GM12878 (cell line): ENCODE measurements at regions not wholly inside any gene's neighbourhood (a gene's known extent, or its start where the extent isn't known, plus 50 kb on each side); places are given as distances from the start of the nearest gene placed in this dataset.

Source experiments
- ATAC-seq: fragments of 200-7000 bp; cut with Tn5 transposase; 3 replicates; pipeline ENCODE4 v1.9.1; 2020; ENCODE audit warnings: mild to moderate bottlenecking, moderate library complexity
- BruUV-seq: library from RNA; stranded (reverse); fragments of 400-500 nt; replicated peaks from 2 replicates; lab custom pipeline; 2021; lab: Mats Ljungman, UMichigan
- CTCF ChIA-PET: fragments of 300-600 bp; sonication (Branson Sonifier 250); formaldehyde crosslinking; extraction: SDS; loops from one replicate; lab custom pipeline; 2021; ENCODE audit warnings: inconsistent platforms; lab: Yijun Ruan, JAX
- POLR2A ChIA-PET: fragments of 350-600 bp; formaldehyde crosslinking; extraction: SDS; loops from one replicate; lab custom pipeline; 2021; ENCODE audit warnings: inconsistent platforms; lab: Charles Lee
- RAD21 ChIA-PET: fragments of 300-600 bp; sonication (Branson Sonifier 250); formaldehyde crosslinking; loops from one replicate; lab custom pipeline; 2023; ENCODE audit warnings: antibody characterized with exemption; ENCODE audit not compliant: unreplicated experiment; lab: Charles Lee
- SMC1A ChIA-PET: fragments of 300-600 bp; sonication (Branson Sonifier 250); formaldehyde crosslinking; loops from one replicate; lab custom pipeline; 2023; ENCODE audit not compliant: unreplicated experiment, uncharacterized antibody; lab: Charles Lee
- DNase-seq: peaks from one replicate; pipeline ENCODE4 v3.0.0-alpha.2; 2011; ENCODE audit warnings: low read depth, low spot score
- FAIRE-seq: peaks from 3 replicates; lab custom pipeline; 2011; peaks lifted over from hg19 to GRCh38; lab: Jason Lieb, UNC
- H2AFZ ChIP-seq: 2 replicates; pipeline ENCODE4 v1.6.0; 2011; ENCODE audit warnings: low read depth, low read length, control low read depth; ENCODE audit not compliant: control insufficient read depth
- H3K27ac ChIP-seq: 2 replicates; pipeline ENCODE4 v1.5.1; 2011; ENCODE audit warnings: control low read depth; ENCODE audit not compliant: control insufficient read depth, insufficient read depth
- H3K27me3 ChIP-seq, 2 experiments: replicated peaks in 1 of 2; 2 replicates each; pipeline versions ENCODE4 v1.6.0 to v1.6.1; 2011; ENCODE audit warnings: low read length in 1 of 2; ENCODE audit not compliant: control insufficient read depth in 2 of 2, insufficient read depth in 2 of 2
- H3K36me3 ChIP-seq, 2 experiments: 2 replicates each; pipeline ENCODE4 v1.5.1; 2011; ENCODE audit warnings: low read length in 1 of 2; ENCODE audit not compliant: control insufficient read depth in 2 of 2, insufficient read depth in 2 of 2
- H3K4me1 ChIP-seq: 2 replicates; pipeline ENCODE4 v1.6.1; 2011; ENCODE audit warnings: mild to moderate bottlenecking, low read length, moderate library complexity, mixed read lengths; ENCODE audit not compliant: control insufficient read depth, insufficient read depth
- H3K4me2 ChIP-seq: 2 replicates; pipeline ENCODE4 v1.6.0; 2011; ENCODE audit warnings: control low read depth; ENCODE audit not compliant: control insufficient read depth, insufficient read depth
- H3K4me3 ChIP-seq: fragments of 200-600 bp; sonication (generic); 2 replicates; pipeline ENCODE4 v1.5.1; 2016
- H3K79me2 ChIP-seq: 2 replicates; pipeline ENCODE4 v1.6.0; 2011; ENCODE audit warnings: low read length; ENCODE audit not compliant: control insufficient read depth, insufficient read depth
- H3K9ac ChIP-seq: 2 replicates; pipeline ENCODE4 v1.8.0; 2011; ENCODE audit warnings: low read length, control low read depth, mixed read lengths; ENCODE audit not compliant: control insufficient read depth, insufficient read depth
- H3K9me3 ChIP-seq: replicated peaks from 3 replicates; pipeline ENCODE4 v1.5.1; 2011; ENCODE audit warnings: mild to moderate bottlenecking, low read length; ENCODE audit not compliant: control insufficient read depth, insufficient read depth
- H4K20me1 ChIP-seq: 2 replicates; pipeline ENCODE4 v1.6.0; 2011; ENCODE audit not compliant: control insufficient read depth, insufficient read depth
- BHLHE40 ChIP-seq, 2 experiments: fragments of 450-650 bp in 1 of 2; IDR thresholded peaks; 2 replicates each; pipeline ENCODE4 v1.6.1; 2011 to 2017; ENCODE audit warnings: low read depth in 2 of 2, borderline replicate concordance in 1 of 2, improper control_type of control experiment in 1 of 2, low read length in 1 of 2, mild to moderate bottlenecking in 1 of 2
- CHD4 ChIP-seq: fragments of 200-600 bp; sonication (generic); IDR thresholded peaks from 2 replicates; pipeline ENCODE4 v1.6.1; 2016; ENCODE audit warnings: mild to moderate bottlenecking
- CREM ChIP-seq: IDR thresholded peaks from 2 replicates; pipeline ENCODE4 v1.6.1; 2014; ENCODE audit warnings: antibody characterized with exemption, low read depth
- LARP7 ChIP-seq: fragments of 450-650 bp; IDR thresholded peaks from 2 replicates; pipeline ENCODE4 v1.6.1; 2017; ENCODE audit warnings: mild to moderate bottlenecking
- NFYB ChIP-seq: IDR thresholded peaks from 2 replicates; pipeline ENCODE4 v1.6.1; 2011; ENCODE audit warnings: low read depth, mild to moderate bottlenecking, low read length, improper control_type of control experiment, moderate library complexity; ENCODE audit not compliant: insufficient read depth
- POLR2AphosphoS5 ChIP-seq: IDR thresholded peaks from 2 replicates; pipeline ENCODE4 v1.6.1; 2011; ENCODE audit warnings: mild to moderate bottlenecking, low read length, inconsistent platforms
- SP1 ChIP-seq: IDR thresholded peaks from one replicate; pipeline ENCODE4 v1.6.1; 2011; ENCODE audit warnings: low read depth, low read length
- TCF12 ChIP-seq: IDR thresholded peaks from 2 replicates; pipeline ENCODE4 v1.6.1; 2011; ENCODE audit warnings: low read depth, mild to moderate bottlenecking, low read length
- WRNIP1 ChIP-seq: IDR thresholded peaks from 2 replicates; pipeline ENCODE4 v1.6.1; 2011; ENCODE audit warnings: low read depth, low read length, improper control_type of control experiment, borderline replicate concordance
- YY1 ChIP-seq: IDR thresholded peaks from 2 replicates; pipeline ENCODE4 v1.6.1; 2011; ENCODE audit warnings: low read depth, mild to moderate bottlenecking, low read length
- WGBS: methylation state at CpG from one replicate; pipeline ENCODE4 v1.1.6; 2016; ENCODE audit warnings: low lambda C conversion rate; ENCODE audit not compliant: insufficient replicate concordance, insufficient coverage; ENCODE audit errors: missing lambda C conversion rate; 5-methylcytosine and 5-hydroxymethylcytosine counted together
- in situ Hi-C: fragments of 300-500 bp; cut with MboI; formaldehyde crosslinking; loops from 9 replicates; pipeline ENCODE4 v1.14.3; 2018; ENCODE audit warnings: mixed read lengths
- intact Hi-C: fragments of 100-400 bp; cut with micrococcal nuclease; formaldehyde crosslinking; loops from one replicate; pipeline ENCODE4 v1.14.2; 2022; ENCODE audit not compliant: unreplicated experiment
- TF ChIP-seq, protein P1 (sequence below): fragments of 450-650 bp; IDR thresholded peaks from 2 replicates; pipeline ENCODE4 v1.6.1; 2017; ENCODE audit warnings: antibody characterized with exemption, mild to moderate bottlenecking, moderate library complexity
- TF ChIP-seq, protein P2 (sequence below): IDR thresholded peaks from 2 replicates; pipeline ENCODE4 v1.6.1; 2011; ENCODE audit warnings: low read depth, mild to moderate bottlenecking, low read length, moderate library complexity, borderline replicate concordance; ENCODE audit errors: extremely low read depth
- TF ChIP-seq, protein P3 (sequence below): fragments of 450-650 bp; formaldehyde crosslinking; IDR thresholded peaks from 2 replicates; pipeline ENCODE4 v1.5.0; 2022; ENCODE audit warnings: mild to moderate bottlenecking, missing genetic modification characterization

DNA sequence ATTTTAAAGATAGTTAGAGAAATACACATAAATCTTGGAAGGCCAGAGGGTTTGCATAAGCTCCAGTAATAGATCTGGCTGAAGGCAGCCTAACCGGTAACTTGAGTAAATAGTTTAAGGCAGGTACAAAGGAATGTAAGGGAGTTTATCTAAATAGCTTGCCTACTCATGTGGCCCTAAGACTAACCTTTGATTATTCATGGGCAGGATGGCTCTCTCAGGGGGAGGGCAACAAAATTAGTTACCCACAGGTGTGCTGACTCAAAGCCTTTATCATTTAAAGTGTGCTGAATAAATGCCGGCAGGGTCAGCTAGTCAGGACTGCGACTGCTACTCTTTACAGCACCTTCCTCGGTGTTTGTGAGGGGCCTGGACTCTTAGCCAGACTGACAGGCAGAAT, 761.3 kb upstream of the KIF2B start:
- Histone ChIP-seq H3K4me3 (no peak overlapping the region), H3K79me2 (no peaks in the 10 kb centered on the region), H3K9me3 (no peaks in the 10 kb centered on the region), H3K36me3 (no peaks in the 10 kb centered on the region), H3K4me2 (no peak overlapping the region), H3K4me1 (no peaks in the 10 kb centered on the region), H4K20me1 (no peaks in the 10 kb centered on the region), H3K9ac (no peak overlapping the region)
- BruUV-seq: no TSS peak
- no peak for DNase-seq
- no peak for ATAC-seq
- ChIA-PET CTCF (no interaction called here), POLR2A (no interaction called here), RAD21 (no interaction called here)
- WGBS: 10% methylated on average over 4 of the region's 4 CpGs
- intact Hi-C loops: no loop called here
- no peak for TF ChIP-seq NFYB
- TF ChIP-seq, all 136 proteins: peak for 0
- in situ Hi-C loops: no loop called here
- Histone ChIP-seq H3K27me3 (no peaks in the 10 kb centered on the region), H2AFZ (no peak overlapping the region), H3K27ac (no peak overlapping the region)
- no peak for FAIRE-seq
- SMC1A ChIA-PET: no interaction called here

GRCh38 chr17:53058031-53058430, 764.7 kb upstream of the KIF2B start:
- WGBS: 9% methylated on average over 4 of the region's 4 CpGs
- intact Hi-C loops (no loop called here), in situ Hi-C loops (no loop called here)
- Histone ChIP-seq H3K4me3 (no peak overlapping the region), H3K9ac (no peak overlapping the region), H3K4me2 (no peak overlapping the region), H3K9me3 (no peaks in the 10 kb centered on the region), H3K79me2 (no peaks in the 10 kb centered on the region), H3K27ac (no peak overlapping the region), H2AFZ (no peak overlapping the region), H3K36me3 (no peaks in the 10 kb centered on the region), H3K4me1 (no peaks in the 10 kb centered on the region), H4K20me1 (no peaks in the 10 kb centered on the region), H3K27me3 (no peaks in the 10 kb centered on the region)
- SMC1A ChIA-PET: no interaction called here
- ATAC-seq (no peak), DNase-seq (no peak), FAIRE-seq (no peak)
- POLR2A ChIA-PET: no interaction called here
- RAD21 ChIA-PET: no interaction called here
- CTCF ChIA-PET: no interaction called here
- BruUV-seq: no TSS peak
- TF ChIP-seq TCF12: no peak
- TF ChIP-seq, protein P1, sequence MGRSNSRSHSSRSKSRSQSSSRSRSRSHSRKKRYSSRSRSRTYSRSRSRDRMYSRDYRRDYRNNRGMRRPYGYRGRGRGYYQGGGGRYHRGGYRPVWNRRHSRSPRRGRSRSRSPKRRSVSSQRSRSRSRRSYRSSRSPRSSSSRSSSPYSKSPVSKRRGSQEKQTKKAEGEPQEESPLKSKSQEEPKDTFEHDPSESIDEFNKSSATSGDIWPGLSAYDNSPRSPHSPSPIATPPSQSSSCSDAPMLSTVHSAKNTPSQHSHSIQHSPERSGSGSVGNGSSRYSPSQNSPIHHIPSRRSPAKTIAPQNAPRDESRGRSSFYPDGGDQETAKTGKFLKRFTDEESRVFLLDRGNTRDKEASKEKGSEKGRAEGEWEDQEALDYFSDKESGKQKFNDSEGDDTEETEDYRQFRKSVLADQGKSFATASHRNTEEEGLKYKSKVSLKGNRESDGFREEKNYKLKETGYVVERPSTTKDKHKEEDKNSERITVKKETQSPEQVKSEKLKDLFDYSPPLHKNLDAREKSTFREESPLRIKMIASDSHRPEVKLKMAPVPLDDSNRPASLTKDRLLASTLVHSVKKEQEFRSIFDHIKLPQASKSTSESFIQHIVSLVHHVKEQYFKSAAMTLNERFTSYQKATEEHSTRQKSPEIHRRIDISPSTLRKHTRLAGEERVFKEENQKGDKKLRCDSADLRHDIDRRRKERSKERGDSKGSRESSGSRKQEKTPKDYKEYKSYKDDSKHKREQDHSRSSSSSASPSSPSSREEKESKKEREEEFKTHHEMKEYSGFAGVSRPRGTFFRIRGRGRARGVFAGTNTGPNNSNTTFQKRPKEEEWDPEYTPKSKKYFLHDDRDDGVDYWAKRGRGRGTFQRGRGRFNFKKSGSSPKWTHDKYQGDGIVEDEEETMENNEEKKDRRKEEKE: no peak
- TF ChIP-seq, protein P2, sequence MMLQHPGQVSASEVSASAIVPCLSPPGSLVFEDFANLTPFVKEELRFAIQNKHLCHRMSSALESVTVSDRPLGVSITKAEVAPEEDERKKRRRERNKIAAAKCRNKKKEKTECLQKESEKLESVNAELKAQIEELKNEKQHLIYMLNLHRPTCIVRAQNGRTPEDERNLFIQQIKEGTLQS: no peak
- TF ChIP-seq WRNIP1: no peak
- no peak for TF ChIP-seq BHLHE40 (IDR thresholded peaks at IDR 0.05; ENCODE audit: borderline replicate concordance in 1 of 2, low read depth in 2 of 2, low read length in 1 of 2)
- TF ChIP-seq CREM: no peak
- TF ChIP-seq POLR2AphosphoS5: no peak
- TF ChIP-seq LARP7: no peak
- TF ChIP-seq YY1: no peak
- no peak for TF ChIP-seq SP1
- TF ChIP-seq CHD4: no peak
- TF ChIP-seq, protein P3, sequence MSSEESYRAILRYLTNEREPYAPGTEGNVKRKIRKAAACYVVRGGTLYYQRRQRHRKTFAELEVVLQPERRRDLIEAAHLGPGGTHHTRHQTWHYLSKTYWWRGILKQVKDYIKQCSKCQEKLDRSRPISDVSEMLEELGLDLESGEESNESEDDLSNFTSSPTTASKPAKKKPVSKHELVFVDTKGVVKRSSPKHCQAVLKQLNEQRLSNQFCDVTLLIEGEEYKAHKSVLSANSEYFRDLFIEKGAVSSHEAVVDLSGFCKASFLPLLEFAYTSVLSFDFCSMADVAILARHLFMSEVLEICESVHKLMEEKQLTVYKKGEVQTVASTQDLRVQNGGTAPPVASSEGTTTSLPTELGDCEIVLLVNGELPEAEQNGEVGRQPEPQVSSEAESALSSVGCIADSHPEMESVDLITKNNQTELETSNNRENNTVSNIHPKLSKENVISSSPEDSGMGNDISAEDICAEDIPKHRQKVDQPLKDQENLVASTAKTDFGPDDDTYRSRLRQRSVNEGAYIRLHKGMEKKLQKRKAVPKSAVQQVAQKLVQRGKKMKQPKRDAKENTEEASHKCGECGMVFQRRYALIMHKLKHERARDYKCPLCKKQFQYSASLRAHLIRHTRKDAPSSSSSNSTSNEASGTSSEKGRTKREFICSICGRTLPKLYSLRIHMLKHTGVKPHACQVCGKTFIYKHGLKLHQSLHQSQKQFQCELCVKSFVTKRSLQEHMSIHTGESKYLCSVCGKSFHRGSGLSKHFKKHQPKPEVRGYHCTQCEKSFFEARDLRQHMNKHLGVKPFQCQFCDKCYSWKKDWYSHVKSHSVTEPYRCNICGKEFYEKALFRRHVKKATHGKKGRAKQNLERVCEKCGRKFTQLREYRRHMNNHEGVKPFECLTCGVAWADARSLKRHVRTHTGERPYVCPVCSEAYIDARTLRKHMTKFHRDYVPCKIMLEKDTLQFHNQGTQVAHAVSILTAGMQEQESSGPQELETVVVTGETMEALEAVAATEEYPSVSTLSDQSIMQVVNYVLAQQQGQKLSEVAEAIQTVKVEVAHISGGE (CRISPR knock-in tag): no peak
